ENCODE measurements at regions not wholly inside any gene's neighbourhood (a gene's known extent, or its start where the extent isn't known, plus 50 kb on each side); places are given as distances from the start of the nearest gene placed in this dataset.
"Not testable (repeated sequence)": the region's sequence is repeated elsewhere in the genome, so short reads cannot be mapped to it uniquely, and the experiment has no call there.

- DNase-seq (ENCODE audit: low read depth, low spot score) = no peak
These were observed 78.8 kb upstream of the ATP5PO start for GRCh38 chr21:33994373-33994772.

DNA sequence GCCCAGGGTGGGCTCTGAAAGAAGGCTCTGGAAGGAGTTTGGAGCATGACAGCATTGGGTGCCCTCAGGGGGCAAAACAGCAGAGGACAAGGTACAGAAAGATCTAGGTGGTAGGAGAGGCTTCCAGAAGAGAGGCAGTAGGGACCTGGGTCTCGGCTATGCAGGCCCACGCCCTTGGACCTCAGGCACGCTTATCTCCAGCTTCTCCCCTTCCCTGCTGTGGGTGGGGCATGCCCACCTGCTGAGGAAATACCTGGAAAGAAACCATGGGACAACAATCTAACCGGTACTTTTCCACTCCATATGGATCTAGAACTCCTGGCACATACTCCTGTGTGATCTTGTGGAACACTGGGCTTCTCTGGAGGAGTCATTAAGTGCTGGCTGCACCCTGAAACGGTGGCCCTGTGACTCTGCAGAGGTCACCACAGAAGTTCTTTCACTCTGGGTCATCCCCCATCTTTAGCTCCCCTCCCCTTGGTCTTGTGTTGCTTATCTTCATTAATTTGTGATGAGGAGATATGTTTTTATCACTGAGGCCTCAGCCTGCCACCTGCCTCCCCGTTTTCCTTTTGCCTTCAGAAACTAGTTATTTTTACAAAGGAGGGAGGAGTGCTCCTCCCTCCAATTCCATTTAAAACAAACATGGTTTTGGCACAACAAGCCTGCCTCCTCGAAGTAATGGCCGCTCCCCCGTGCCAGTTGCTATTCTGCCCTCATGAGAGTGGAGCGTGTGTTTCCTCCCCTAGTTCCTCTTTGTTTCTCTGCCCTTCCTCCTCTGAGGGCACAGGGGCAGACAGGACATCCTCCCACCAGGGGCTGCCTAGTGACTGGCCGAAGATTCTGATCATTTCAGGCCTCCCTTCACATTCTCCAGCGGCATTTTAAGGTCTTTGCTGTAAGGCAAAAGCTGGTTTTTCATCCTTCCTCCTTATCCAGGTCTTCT lies 78.0 kb upstream of the ATP5PO start:
- no peak for DNase-seq (ENCODE audit: low read depth, low spot score)

DNA sequence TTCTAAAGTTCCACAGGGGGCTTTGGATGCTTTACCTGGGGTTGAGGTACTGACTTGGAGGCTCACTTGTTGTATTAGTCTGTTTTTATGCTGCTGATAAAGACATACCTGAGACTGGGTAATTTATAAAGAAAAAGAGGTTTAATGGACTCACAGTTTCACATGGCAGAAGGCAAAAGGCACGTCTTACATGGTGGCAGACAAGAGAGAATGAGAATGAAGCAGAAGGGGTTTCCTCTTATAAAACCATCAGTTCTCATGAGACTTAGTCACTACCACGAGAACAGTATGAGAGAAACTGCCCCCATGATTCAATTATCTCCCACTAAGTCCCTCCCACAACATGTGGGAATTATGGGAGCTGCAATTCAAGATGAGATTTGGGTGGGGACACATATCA lies 76.8 kb upstream of the ATP5PO start:
- not testable (repeated sequence) for DNase-seq (ENCODE audit: low read depth, low spot score)

- DNase-seq (ENCODE audit: low read depth, low spot score) = no peak
These were observed 75.5 kb upstream of the ATP5PO start for GRCh38 chr21:33991133-33991532.

DNA sequence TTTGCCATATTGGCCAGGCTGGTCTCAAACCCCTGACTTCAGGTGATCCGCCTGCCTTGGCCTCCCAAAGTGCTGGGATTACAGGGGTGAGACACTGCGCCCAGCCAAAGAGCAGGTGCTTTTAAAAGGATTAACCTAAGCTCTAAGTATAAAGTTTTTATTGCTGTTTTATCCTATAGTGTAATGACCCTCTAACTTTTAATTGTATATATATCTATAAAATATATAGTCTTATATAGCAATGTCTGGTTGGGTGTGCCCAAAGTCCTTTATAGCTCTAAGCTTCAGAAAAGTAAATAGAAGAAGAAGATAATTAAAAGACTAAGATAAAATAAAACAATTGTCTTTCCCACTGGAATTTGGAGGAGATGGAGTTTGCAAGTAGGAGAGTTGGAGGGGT lies 73.8 kb upstream of the ATP5PO start:
- DNase-seq (ENCODE audit: low read depth, low spot score) = no peak

DNA sequence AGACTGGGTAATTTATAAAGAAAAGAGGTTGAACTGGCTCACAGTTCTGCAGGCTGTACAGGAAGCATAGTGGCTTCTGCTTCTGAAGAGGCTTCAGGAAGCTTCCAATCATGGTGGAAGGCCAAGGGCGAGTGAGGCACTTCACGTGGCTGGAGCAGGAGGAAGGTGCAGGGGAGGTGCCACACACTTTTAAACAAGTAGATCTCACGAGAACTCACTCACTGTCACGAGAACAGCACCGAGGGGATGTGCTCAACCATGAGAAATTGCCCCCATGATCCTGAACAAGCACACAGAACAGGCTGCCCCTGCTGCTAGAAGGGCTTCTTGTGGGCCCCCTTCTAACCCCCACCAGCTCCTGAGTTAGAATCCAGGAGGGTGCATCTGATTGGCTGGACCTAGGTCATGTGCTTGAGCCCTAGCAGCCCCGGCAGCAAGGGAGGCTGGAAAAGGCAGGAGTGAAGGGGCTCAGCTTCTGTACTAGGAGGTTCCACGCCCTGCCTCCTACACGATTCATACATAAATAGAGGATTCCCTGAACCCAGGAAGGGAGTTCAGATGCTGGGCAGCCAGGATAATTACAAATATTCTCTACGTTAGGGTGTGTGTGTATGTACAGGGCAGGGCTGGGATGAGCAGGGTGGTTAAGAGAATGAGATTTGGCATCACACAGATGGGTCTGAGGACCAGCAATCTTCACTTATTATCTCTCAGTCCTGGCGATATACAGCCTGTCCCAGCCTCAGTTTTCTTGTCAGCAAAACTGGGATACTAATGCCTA lies 72.8 kb upstream of the ATP5PO start:
- no peak for DNase-seq (ENCODE audit: low read depth, low spot score)

- DNase-seq (ENCODE audit: low read depth, low spot score) = no peak
These were observed 71.9 kb upstream of the ATP5PO start for GRCh38 chr21:33987461-33987860.

DNA sequence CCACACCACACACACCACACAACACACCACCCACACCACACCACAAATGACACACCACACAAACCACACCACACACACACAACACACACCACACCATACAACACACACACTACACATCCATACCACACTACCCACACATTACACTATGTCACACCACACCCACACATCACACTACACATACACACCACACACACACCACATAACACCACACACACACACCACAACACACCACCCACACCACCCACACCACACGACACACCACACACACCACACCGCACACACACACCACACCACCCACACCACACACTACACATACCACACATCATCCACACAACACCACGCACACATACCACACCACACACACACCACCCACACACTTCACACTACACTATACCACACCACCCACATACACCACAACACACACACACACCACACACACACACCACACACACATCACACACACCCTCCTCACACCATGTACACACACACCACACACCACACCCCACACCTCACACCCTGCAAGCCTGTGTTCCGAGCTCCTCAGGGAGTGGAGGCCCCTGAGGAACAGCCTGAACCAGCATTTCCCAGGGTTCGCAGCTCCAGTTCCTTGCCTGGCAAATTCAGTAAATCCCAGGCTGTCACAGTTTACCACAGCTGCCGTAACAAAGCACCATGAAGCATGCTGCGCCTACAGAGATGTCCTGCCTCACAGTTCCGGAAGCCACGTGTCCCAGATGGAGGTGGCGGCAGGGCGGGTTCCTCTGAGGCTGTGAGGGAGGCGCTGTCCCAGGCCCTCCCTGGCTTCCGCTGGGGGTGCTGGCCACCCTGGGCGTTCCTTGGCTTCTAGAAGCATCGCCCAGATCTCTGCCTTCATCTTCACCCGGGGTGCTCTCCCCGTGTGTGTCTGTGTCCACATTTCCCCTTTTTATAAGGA lies 69.8 kb upstream of the ATP5PO start:
- DNase-seq (ENCODE audit: low read depth, low spot score) = no peak

DNA sequence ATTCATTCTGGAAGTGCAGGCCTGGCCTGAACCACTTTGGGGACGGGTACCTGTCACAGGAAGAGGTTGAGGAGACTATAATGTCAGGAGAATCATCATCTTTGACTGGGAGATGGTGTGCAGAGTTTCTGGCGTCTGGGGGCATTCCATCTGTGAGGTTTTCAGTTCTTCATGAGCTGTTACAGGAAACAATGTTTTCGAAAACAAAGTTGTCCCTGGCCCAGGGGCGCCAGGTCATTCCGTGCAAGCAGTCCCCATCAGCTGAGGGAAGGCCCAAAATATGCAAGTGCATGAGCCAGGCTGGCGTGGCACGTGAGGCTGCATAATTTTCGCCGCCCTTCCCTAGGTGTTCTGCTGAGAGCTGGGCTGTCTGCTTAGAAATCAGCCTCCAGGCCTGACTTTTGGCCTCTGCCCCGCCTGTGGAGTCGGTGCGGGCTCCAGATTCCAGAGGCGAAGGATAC lies 68.4 kb upstream of the ATP5PO start:
- no peak for DNase-seq (ENCODE audit: low read depth, low spot score)

- DNase-seq (ENCODE audit: low read depth, low spot score) = no peak
These were observed 65.9 kb upstream of the ATP5PO start for GRCh38 chr21:33981391-33982101.

- DNase-seq (ENCODE audit: low read depth, low spot score) = no peak
These were observed 64.8 kb upstream of the ATP5PO start for GRCh38 chr21:33980276-33980916.

GRCh38 chr21:33978585-33978984 lies 63.0 kb upstream of the ATP5PO start:
- DNase-seq (ENCODE audit: low read depth, low spot score) = no peak

DNA sequence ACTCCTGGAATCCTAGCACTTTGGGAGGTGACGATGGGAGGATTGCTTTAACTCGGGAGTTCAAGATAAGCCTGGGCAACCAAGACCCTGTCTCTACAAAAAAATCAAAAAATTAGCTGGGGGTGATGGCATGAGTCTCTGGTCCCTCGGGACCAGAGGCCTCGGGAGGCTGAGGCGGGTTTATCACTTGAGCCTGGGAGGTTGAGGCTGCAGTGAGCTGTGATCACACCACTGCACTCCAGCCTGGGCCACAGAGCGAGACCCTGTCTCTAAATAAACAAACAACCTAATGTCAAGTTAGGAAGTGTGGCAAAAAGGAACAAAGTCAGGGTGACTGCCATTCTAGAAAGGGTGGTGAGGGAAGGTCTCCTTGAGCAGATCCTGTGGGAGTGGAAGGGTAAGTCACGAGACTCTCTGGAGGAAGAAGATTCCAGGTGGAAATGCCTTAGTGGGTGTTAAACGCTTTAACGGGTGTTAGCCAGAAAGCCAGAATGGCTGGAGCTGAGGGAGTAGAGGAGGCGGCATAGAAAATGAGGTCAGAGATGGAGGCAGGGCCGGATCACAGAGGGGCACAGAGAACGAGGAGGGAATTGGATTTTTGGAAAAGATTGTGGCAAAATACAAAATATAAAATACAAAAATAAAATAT lies 62.2 kb upstream of the ATP5PO start:
- no peak for DNase-seq (ENCODE audit: low read depth, low spot score)

- DNase-seq (ENCODE audit: low read depth, low spot score) = no peak
These were observed 61.6 kb upstream of the ATP5PO start for GRCh38 chr21:33977017-33977720.

GRCh38 chr21:33976082-33977016 lies 60.7 kb upstream of the ATP5PO start:
- peak; percentile 95 for DNase-seq (ENCODE audit: low read depth, low spot score)

- peak; percentile 41 for DNase-seq (ENCODE audit: low read depth, low spot score)
These were observed 60.0 kb upstream of the ATP5PO start for GRCh38 chr21:33975548-33976081.

GRCh38 chr21:33974513-33975468 lies 59.2 kb upstream of the ATP5PO start:
- no peak for DNase-seq (ENCODE audit: low read depth, low spot score)
